ENCODE measurements at regions not wholly inside any gene's neighbourhood (a gene's known extent, or its start where the extent isn't known, plus 50 kb on each side); places are given as distances from the start of the nearest gene placed in this dataset.

- Histone ChIP-seq H3K27me3 (ENCODE audit: insufficient read depth, low read length, poor library complexity) (no peaks in the 10 kb centered on the region), H3K79me2 (ENCODE audit: control insufficient read depth, insufficient read depth, low read length) (no peaks in the 10 kb centered on the region), H3K4me2 (ENCODE audit: low read length) (no peak overlapping the region), H3K9ac (ENCODE audit: low read length) (no peak overlapping the region), H3K36me3 (ENCODE audit: control insufficient read depth, insufficient read depth, low read length) (no peaks in the 10 kb centered on the region), H2AK5ac (ENCODE audit: low read length) (no peak overlapping the region), H3K18ac (ENCODE audit: low read length) (no peak overlapping the region), H3K4me1 (ENCODE audit: control insufficient read depth, low read depth, low read length) (no peaks in the 10 kb centered on the region), H3K4ac (ENCODE audit: low read depth, low read length) (no peak overlapping the region), H3K79me1 (ENCODE audit: low read length) (no peaks in the 10 kb centered on the region), H3K27ac (ENCODE audit: low read depth, low read length) (no peak overlapping the region), H3K56ac (ENCODE audit: low read length) (no peak overlapping the region), H3K4me3 (ENCODE audit: low read length) (no peak overlapping the region), H2BK120ac (ENCODE audit: low read depth, low read length) (no peak overlapping the region), H4K8ac (ENCODE audit: low read depth, low read length) (no peak overlapping the region), H2BK5ac (ENCODE audit: low read length) (no peak overlapping the region), H4K5ac (ENCODE audit: low read length) (no peak overlapping the region), H2BK15ac (replicated peaks; ENCODE audit: low read depth) (no peak overlapping the region), H3K23ac (ENCODE audit: low read length) (no peak overlapping the region)
- no CpG with 5 or more reads among the region's 10 CpGs for WGBS (ENCODE audit: extremely low coverage, insufficient coverage, low lambda C conversion rate)
- DNase-seq: no peak
These were observed 152.0 kb upstream of the SLC1A4 start for GRCh38 chr2:64837116-64837731.

- Histone ChIP-seq H3K23ac (ENCODE audit: low read length) (no peak overlapping the region), H4K5ac (ENCODE audit: low read length) (no peak overlapping the region), H3K79me2 (ENCODE audit: control insufficient read depth, insufficient read depth, low read length) (no peaks in the 10 kb centered on the region), H3K79me1 (ENCODE audit: low read length) (no peaks in the 10 kb centered on the region), H3K4me2 (ENCODE audit: low read length) (no peak overlapping the region), H3K56ac (ENCODE audit: low read length) (no peak overlapping the region), H3K4ac (ENCODE audit: low read depth, low read length) (no peak overlapping the region), H3K9ac (ENCODE audit: low read length) (no peak overlapping the region), H3K27me3 (ENCODE audit: insufficient read depth, low read length, poor library complexity) (no peaks in the 10 kb centered on the region), H2BK5ac (ENCODE audit: low read length) (no peak overlapping the region), H3K18ac (ENCODE audit: low read length) (no peak overlapping the region), H2BK120ac (ENCODE audit: low read depth, low read length) (no peak overlapping the region), H3K4me3 (ENCODE audit: low read length) (no peak overlapping the region), H3K27ac (ENCODE audit: low read depth, low read length) (no peak overlapping the region), H4K8ac (ENCODE audit: low read depth, low read length) (no peak overlapping the region), H3K4me1 (ENCODE audit: control insufficient read depth, low read depth, low read length) (no peaks in the 10 kb centered on the region), H2BK15ac (replicated peaks; ENCODE audit: low read depth) (no peak overlapping the region), H3K36me3 (ENCODE audit: control insufficient read depth, insufficient read depth, low read length) (no peaks in the 10 kb centered on the region), H2AK5ac (ENCODE audit: low read length) (no peak overlapping the region)
- no CpG with 5 or more reads among the region's 8 CpGs for WGBS (ENCODE audit: extremely low coverage, insufficient coverage, low lambda C conversion rate)
- no peak for DNase-seq
These were observed 151.1 kb upstream of the SLC1A4 start for GRCh38 chr2:64837925-64838641.

GRCh38 chr2:64838817-64839216, 150.4 kb upstream of the SLC1A4 start:
- H2BK5ac ChIP-seq (ENCODE audit: low read length): no peak overlapping the region
- H2BK15ac ChIP-seq (replicated peaks; ENCODE audit: low read depth): no peak overlapping the region
- H3K27me3 ChIP-seq (ENCODE audit: insufficient read depth, low read length, poor library complexity): no peaks in the 10 kb centered on the region
- no peak overlapping the region for H3K9ac ChIP-seq (ENCODE audit: low read length)
- no peak overlapping the region for H4K5ac ChIP-seq (ENCODE audit: low read length)
- no peak overlapping the region for H4K8ac ChIP-seq (ENCODE audit: low read depth, low read length)
- no CpG with 5 or more reads among the region's 8 CpGs for WGBS (ENCODE audit: extremely low coverage, insufficient coverage, low lambda C conversion rate)
- no peak overlapping the region for H3K56ac ChIP-seq (ENCODE audit: low read length)
- no peak overlapping the region for H3K18ac ChIP-seq (ENCODE audit: low read length)
- H3K4ac ChIP-seq (ENCODE audit: low read depth, low read length): no peak overlapping the region
- H3K79me2 ChIP-seq (ENCODE audit: control insufficient read depth, insufficient read depth, low read length): no peaks in the 10 kb centered on the region
- H3K4me1 ChIP-seq (ENCODE audit: control insufficient read depth, low read depth, low read length): no peaks in the 10 kb centered on the region
- no peaks in the 10 kb centered on the region for H3K36me3 ChIP-seq (ENCODE audit: control insufficient read depth, insufficient read depth, low read length)
- H3K23ac ChIP-seq (ENCODE audit: low read length): no peak overlapping the region
- H3K4me2 ChIP-seq (ENCODE audit: low read length): no peak overlapping the region
- no peak overlapping the region for H2AK5ac ChIP-seq (ENCODE audit: low read length)
- no peaks in the 10 kb centered on the region for H3K79me1 ChIP-seq (ENCODE audit: low read length)
- H3K4me3 ChIP-seq (ENCODE audit: low read length): no peak overlapping the region
- H3K27ac ChIP-seq (ENCODE audit: low read depth, low read length): no peak overlapping the region
- H2BK120ac ChIP-seq (ENCODE audit: low read depth, low read length): no peak overlapping the region
- DNase-seq: no peak

- Histone ChIP-seq H2AK5ac (ENCODE audit: low read length) (no peak overlapping the region), H4K8ac (ENCODE audit: low read depth, low read length) (no peak overlapping the region), H3K27ac (ENCODE audit: low read depth, low read length) (no peak overlapping the region), H2BK15ac (replicated peaks; ENCODE audit: low read depth) (no peak overlapping the region), H3K4me3 (ENCODE audit: low read length) (no peak overlapping the region), H3K79me1 (ENCODE audit: low read length) (no peaks in the 10 kb centered on the region), H3K27me3 (ENCODE audit: insufficient read depth, low read length, poor library complexity) (no peaks in the 10 kb centered on the region), H3K36me3 (ENCODE audit: control insufficient read depth, insufficient read depth, low read length) (no peaks in the 10 kb centered on the region), H3K9ac (ENCODE audit: low read length) (no peak overlapping the region), H3K4me1 (ENCODE audit: control insufficient read depth, low read depth, low read length) (no peaks in the 10 kb centered on the region), H2BK120ac (ENCODE audit: low read depth, low read length) (no peak overlapping the region), H3K18ac (ENCODE audit: low read length) (no peak overlapping the region), H3K4ac (ENCODE audit: low read depth, low read length) (no peak overlapping the region), H3K23ac (ENCODE audit: low read length) (no peak overlapping the region), H3K56ac (ENCODE audit: low read length) (no peak overlapping the region), H4K5ac (ENCODE audit: low read length) (no peak overlapping the region), H2BK5ac (ENCODE audit: low read length) (no peak overlapping the region), H3K4me2 (ENCODE audit: low read length) (no peak overlapping the region), H3K79me2 (ENCODE audit: control insufficient read depth, insufficient read depth, low read length) (no peaks in the 10 kb centered on the region)
- DNase-seq: no peak
- no CpG with 5 or more reads among the region's 6 CpGs for WGBS (ENCODE audit: extremely low coverage, insufficient coverage, low lambda C conversion rate)
These were observed 149.4 kb upstream of the SLC1A4 start for GRCh38 chr2:64839844-64840243.

DNA sequence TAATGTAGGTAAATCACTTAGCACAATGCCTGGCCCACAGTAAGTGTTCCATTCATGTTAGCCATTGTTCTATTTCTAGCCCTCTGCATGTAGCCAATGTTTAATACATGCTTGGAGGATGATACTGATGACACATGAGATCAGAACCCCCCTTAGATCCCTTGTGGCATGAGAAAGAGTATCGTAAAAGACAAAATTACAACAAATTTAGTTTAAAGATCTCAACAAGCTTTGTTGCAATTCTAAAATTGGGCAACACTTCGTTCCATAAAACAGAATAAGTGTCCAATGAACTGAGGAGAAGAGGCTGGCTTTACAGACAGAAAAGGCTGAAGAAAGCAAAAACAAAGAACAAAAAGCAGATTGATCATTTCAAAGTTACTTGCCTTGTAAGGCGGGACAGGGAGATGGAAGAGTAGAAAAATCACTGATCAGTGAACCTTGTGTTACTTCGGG, 148.7 kb upstream of the SLC1A4 start:
- Histone ChIP-seq H3K79me2 (ENCODE audit: control insufficient read depth, insufficient read depth, low read length) (no peaks in the 10 kb centered on the region), H4K5ac (ENCODE audit: low read length) (no peak overlapping the region), H2BK15ac (replicated peaks; ENCODE audit: low read depth) (no peak overlapping the region), H3K9ac (ENCODE audit: low read length) (no peak overlapping the region), H3K18ac (ENCODE audit: low read length) (no peak overlapping the region), H3K4me1 (ENCODE audit: control insufficient read depth, low read depth, low read length) (no peaks in the 10 kb centered on the region), H2BK120ac (ENCODE audit: low read depth, low read length) (no peak overlapping the region), H3K23ac (ENCODE audit: low read length) (no peak overlapping the region), H3K4me2 (ENCODE audit: low read length) (no peak overlapping the region), H2BK5ac (ENCODE audit: low read length) (no peak overlapping the region), H3K4me3 (ENCODE audit: low read length) (no peak overlapping the region), H3K27ac (ENCODE audit: low read depth, low read length) (no peak overlapping the region), H3K36me3 (ENCODE audit: control insufficient read depth, insufficient read depth, low read length) (no peaks in the 10 kb centered on the region), H3K56ac (ENCODE audit: low read length) (no peak overlapping the region), H3K4ac (ENCODE audit: low read depth, low read length) (no peak overlapping the region), H3K27me3 (ENCODE audit: insufficient read depth, low read length, poor library complexity) (no peaks in the 10 kb centered on the region), H2AK5ac (ENCODE audit: low read length) (no peak overlapping the region), H4K8ac (ENCODE audit: low read depth, low read length) (no peak overlapping the region), H3K79me1 (ENCODE audit: low read length) (no peaks in the 10 kb centered on the region)
- no peak for DNase-seq
- WGBS (ENCODE audit: extremely low coverage, insufficient coverage, low lambda C conversion rate): no CpG with 5 or more reads among the region's 4 CpGs

Data from mesendoderm (in vitro differentiated cells).